Activated CD4-positive, alpha-beta T cell treated with anti-CD3 and anti-CD28 coated beads, Interleukin-2, amount 50 U/mL, for 4 hours (primary cell): ENCODE measurements at regions not wholly inside any gene's neighbourhood (a gene's known extent, or its start where the extent isn't known, plus 50 kb on each side); places are given as distances from the start of the nearest gene placed in this dataset.
"Not testable (repeated sequence)": the region's sequence is repeated elsewhere in the genome, so short reads cannot be mapped to it uniquely, and the experiment has no call there.

Experiments
- DNase-seq, 2 experiments: peaks; one replicate each; pipeline ENCODE4 v3.0.0-alpha.2; 2020

GRCh38 chr2:132273585-132273984 is 111.8 kb upstream of the ANKRD30BL start:
- not testable (repeated sequence) for DNase-seq

GRCh38 chr2:132274000-132274399 is 112.2 kb upstream of the ANKRD30BL start:
- DNase-seq: no peak

GRCh38 chr2:132275396-132275795 is 113.6 kb upstream of the ANKRD30BL start:
- DNase-seq: no peak

- no peak for DNase-seq
These were observed 114.8 kb upstream of the ANKRD30BL start for GRCh38 chr2:132276571-132276981.

- no peak for DNase-seq
These were observed 116.5 kb upstream of the ANKRD30BL start for GRCh38 chr2:132278267-132278666.

GRCh38 chr2:132279344-132279743 is 117.6 kb upstream of the ANKRD30BL start:
- no peak for DNase-seq

GRCh38 chr2:132279930-132280615 is 118.3 kb upstream of the ANKRD30BL start:
- DNase-seq: no peak

- no peak for DNase-seq
These were observed 119.2 kb upstream of the ANKRD30BL start for GRCh38 chr2:132280912-132281311.

GRCh38 chr2:132282104-132282503 is 120.4 kb upstream of the ANKRD30BL start:
- not testable (repeated sequence) for DNase-seq

- DNase-seq: no peak
These were observed 121.2 kb upstream of the ANKRD30BL start for GRCh38 chr2:132282911-132283310.

GRCh38 chr2:132286289-132286911 is 124.6 kb upstream of the ANKRD30BL start:
- not testable (repeated sequence) for DNase-seq

- DNase-seq: not testable (repeated sequence)
These were observed 126.2 kb upstream of the ANKRD30BL start for GRCh38 chr2:132287910-132288309.

- not testable (repeated sequence) for DNase-seq
These were observed 127.4 kb upstream of the ANKRD30BL start for GRCh38 chr2:132289138-132289537.

- DNase-seq: not testable (repeated sequence)
These were observed 126.8 kb upstream of the GPR39 start for GRCh38 chr2:132289812-132290211.

- DNase-seq: not testable (repeated sequence)
These were observed 115.8 kb upstream of the GPR39 start for GRCh38 chr2:132300592-132301378.

GRCh38 chr2:132304661-132305380 is 111.8 kb upstream of the GPR39 start:
- DNase-seq: not testable (repeated sequence)

- DNase-seq: not testable (repeated sequence)
These were observed 108.9 kb upstream of the GPR39 start for GRCh38 chr2:132307613-132308198.

- DNase-seq: not testable (repeated sequence)
These were observed 107.4 kb upstream of the GPR39 start for GRCh38 chr2:132309203-132309602.

GRCh38 chr2:132315546-132315945 is 101.1 kb upstream of the GPR39 start:
- DNase-seq: not testable (repeated sequence)

- not testable (repeated sequence) for DNase-seq
These were observed 99.5 kb upstream of the GPR39 start for GRCh38 chr2:132317026-132317680.

- DNase-seq: not testable (repeated sequence)
These were observed 98.1 kb upstream of the GPR39 start for GRCh38 chr2:132318481-132318880.

GRCh38 chr2:132324005-132324404 is 92.6 kb upstream of the GPR39 start:
- DNase-seq: not testable (repeated sequence)
